ENCODE measurements at regions not wholly inside any gene's neighbourhood (a gene's known extent, or its start where the extent isn't known, plus 50 kb on each side); places are given as distances from the start of the nearest gene placed in this dataset.
"Not testable (repeated sequence)": the region's sequence is repeated elsewhere in the genome, so short reads cannot be mapped to it uniquely, and the experiment has no call there.

GRCh38 chr2:147327613-147328012 is 517.2 kb upstream of the ACVR2A start:
- DNase-seq: no peak
- H3K27me3 ChIP-seq (ENCODE audit: control insufficient read depth, insufficient read depth, low read length): no peaks in the 10 kb centered on the region

GRCh38 chr2:147325990-147326389 is 518.8 kb upstream of the ACVR2A start:
- Histone ChIP-seq H3K36me3 (replicated peaks; ENCODE audit: control insufficient read depth, insufficient read depth, low read length) (no peaks in the 10 kb centered on the region), H3K27me3 (ENCODE audit: control insufficient read depth, insufficient read depth, low read length) (no peaks in the 10 kb centered on the region), H3K4me3 (ENCODE audit: insufficient read depth, low read depth, low read length) (no peak overlapping the region)
- no peak for DNase-seq

More at GRCh38 chr2:147327613-147328012, 517.2 kb upstream of the ACVR2A start:
- no peak overlapping the region for H3K4me3 ChIP-seq (ENCODE audit: insufficient read depth, low read depth, low read length)
- no peaks in the 10 kb centered on the region for H3K36me3 ChIP-seq (replicated peaks; ENCODE audit: control insufficient read depth, insufficient read depth, low read length)

DNA sequence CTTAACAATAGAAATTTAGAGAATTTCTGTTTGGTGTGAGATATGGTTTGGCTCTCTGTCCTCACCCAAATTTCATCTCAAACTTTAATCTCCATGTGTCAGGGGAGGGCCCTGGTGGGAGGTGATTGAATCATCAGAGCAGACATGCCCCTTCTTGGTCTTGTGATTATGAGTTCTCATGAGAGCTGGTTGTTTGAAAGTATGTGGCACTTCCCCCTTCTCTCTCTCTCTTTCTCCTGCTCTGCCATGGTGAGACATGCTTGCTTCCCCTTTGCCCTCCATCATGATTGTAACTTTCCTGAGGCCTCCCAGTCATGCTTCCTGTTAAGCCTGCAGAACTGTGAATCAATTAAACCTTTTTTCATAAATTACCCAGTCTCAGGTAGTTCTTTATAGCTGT is 524.7 kb upstream of the ACVR2A start:
- DNase-seq: no peak
- Histone ChIP-seq H3K27me3 (ENCODE audit: control insufficient read depth, insufficient read depth, low read length) (no peaks in the 10 kb centered on the region), H3K36me3 (replicated peaks; ENCODE audit: control insufficient read depth, insufficient read depth, low read length) (no peaks in the 10 kb centered on the region), H3K4me3 (ENCODE audit: insufficient read depth, low read depth, low read length) (no peak overlapping the region)

GRCh38 chr2:147311058-147311430 is 533.8 kb upstream of the ACVR2A start:
- Histone ChIP-seq H3K27me3 (ENCODE audit: control insufficient read depth, insufficient read depth, low read length) (no peaks in the 10 kb centered on the region), H3K36me3 (replicated peaks; ENCODE audit: control insufficient read depth, insufficient read depth, low read length) (no peaks in the 10 kb centered on the region), H3K4me3 (ENCODE audit: insufficient read depth, low read depth, low read length) (no peak overlapping the region)
- DNase-seq: no peak

DNA sequence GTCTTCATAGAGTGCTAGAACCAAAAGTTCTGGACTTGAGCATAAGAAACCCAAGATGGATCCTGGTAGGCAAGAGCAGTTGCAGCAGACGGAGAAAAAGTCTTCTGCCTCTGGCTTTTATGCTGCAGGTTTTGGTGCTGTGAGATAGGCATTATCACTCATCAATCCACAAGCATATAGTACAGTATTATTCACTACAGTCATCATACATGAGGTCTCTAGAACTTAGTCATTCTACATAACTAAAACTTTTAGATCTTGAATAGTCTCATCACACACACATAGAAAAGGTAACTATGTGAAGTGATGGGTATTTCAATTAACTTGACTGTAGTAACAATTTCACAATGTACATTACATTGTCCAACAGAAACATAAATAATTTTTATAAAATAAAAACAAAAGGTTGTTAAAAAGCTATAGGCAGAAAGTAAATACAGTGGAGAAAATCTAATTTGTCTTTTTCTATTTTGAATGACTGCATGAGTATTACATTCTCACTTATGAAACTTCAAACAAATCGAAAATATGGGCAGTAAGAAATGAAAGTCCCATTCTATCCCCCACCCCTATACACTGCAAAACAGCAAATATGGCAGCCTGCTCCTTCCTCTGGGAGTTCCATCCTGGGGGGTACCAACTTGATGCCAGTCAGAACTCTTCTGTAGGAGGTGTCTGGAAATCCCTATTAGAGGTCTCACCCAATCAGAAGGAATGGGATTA is 534.3 kb upstream of the ACVR2A start:
- no peak for DNase-seq
- Histone ChIP-seq H3K27me3 (ENCODE audit: control insufficient read depth, insufficient read depth, low read length) (no peaks in the 10 kb centered on the region), H3K36me3 (replicated peaks; ENCODE audit: control insufficient read depth, insufficient read depth, low read length) (no peaks in the 10 kb centered on the region), H3K4me3 (ENCODE audit: insufficient read depth, low read depth, low read length) (no peak overlapping the region)

DNA sequence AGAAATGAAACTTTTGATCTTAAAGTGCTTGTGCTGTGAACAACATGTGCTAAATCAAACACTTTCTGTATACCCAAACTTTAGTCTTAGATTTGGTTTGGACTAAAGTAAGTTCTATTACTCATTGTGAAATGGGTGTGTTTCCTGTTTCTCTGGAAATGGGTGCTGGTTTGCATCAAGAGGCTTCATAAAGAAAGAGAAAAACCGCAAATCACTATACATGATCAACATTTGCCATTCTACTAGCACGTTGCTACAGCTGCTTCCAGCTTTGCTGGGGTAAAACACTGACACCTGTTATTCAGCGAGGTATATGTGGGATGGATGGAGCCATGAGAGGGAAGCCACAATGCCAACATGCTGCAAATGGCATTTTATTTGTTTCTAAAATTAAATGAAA is 547.0 kb upstream of the ACVR2A start:
- DNase-seq: no peak
- Histone ChIP-seq H3K27me3 (ENCODE audit: control insufficient read depth, insufficient read depth, low read length) (no peaks in the 10 kb centered on the region), H3K36me3 (replicated peaks; ENCODE audit: control insufficient read depth, insufficient read depth, low read length) (no peaks in the 10 kb centered on the region), H3K4me3 (ENCODE audit: insufficient read depth, low read depth, low read length) (no peak overlapping the region)

- H3K4me3 ChIP-seq (ENCODE audit: insufficient read depth, low read depth, low read length): no peak overlapping the region
- no peaks in the 10 kb centered on the region for H3K36me3 ChIP-seq (replicated peaks; ENCODE audit: control insufficient read depth, insufficient read depth, low read length)
- H3K27me3 ChIP-seq (ENCODE audit: control insufficient read depth, insufficient read depth, low read length): no peaks in the 10 kb centered on the region
- no peak for DNase-seq
Observed at GRCh38 chr2:147294825-147295392, 549.9 kb upstream of the ACVR2A start.

GRCh38 chr2:147293991-147294824 is 550.6 kb upstream of the ACVR2A start:
- Histone ChIP-seq H3K4me3 (ENCODE audit: insufficient read depth, low read depth, low read length) (no peak overlapping the region), H3K27me3 (ENCODE audit: control insufficient read depth, insufficient read depth, low read length) (no peaks in the 10 kb centered on the region)
- no peak for DNase-seq

GRCh38 chr2:147288131-147288530 is 556.7 kb upstream of the ACVR2A start:
- H3K36me3 ChIP-seq (replicated peaks; ENCODE audit: control insufficient read depth, insufficient read depth, low read length): no peaks in the 10 kb centered on the region
- no peak overlapping the region for H3K4me3 ChIP-seq (ENCODE audit: insufficient read depth, low read depth, low read length)
- DNase-seq: no peak
- H3K27me3 ChIP-seq (ENCODE audit: control insufficient read depth, insufficient read depth, low read length): no peaks in the 10 kb centered on the region

More at GRCh38 chr2:147293991-147294824, 550.6 kb upstream of the ACVR2A start:
- no peaks in the 10 kb centered on the region for H3K36me3 ChIP-seq (replicated peaks; ENCODE audit: control insufficient read depth, insufficient read depth, low read length)

DNA sequence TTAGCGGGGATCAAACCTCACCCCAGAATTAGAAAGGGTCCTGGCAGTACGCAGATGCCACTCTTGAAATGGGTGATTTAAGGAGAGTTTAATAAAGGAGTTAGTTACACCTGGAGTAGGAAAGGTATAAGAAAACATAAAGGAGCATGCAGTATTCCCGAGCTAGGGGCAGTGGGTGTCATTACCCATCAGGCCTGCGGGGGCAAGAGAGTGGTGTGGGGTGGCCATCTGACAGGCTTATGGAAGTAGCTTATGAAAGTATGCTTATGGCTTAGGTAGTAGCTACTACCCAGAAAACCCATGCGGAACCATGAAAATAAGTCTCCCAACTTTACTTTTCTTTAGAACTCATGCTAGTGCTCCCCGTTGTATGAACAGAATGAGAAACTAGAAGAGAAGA is 568.9 kb upstream of the ACVR2A start:
- DNase-seq: peak; percentile 18
- H3K36me3 ChIP-seq (replicated peaks; ENCODE audit: control insufficient read depth, insufficient read depth, low read length): no peaks in the 10 kb centered on the region
- H3K4me3 ChIP-seq (ENCODE audit: insufficient read depth, low read depth, low read length): no peak overlapping the region
- H3K27me3 ChIP-seq (ENCODE audit: control insufficient read depth, insufficient read depth, low read length): no peaks in the 10 kb centered on the region

DNA sequence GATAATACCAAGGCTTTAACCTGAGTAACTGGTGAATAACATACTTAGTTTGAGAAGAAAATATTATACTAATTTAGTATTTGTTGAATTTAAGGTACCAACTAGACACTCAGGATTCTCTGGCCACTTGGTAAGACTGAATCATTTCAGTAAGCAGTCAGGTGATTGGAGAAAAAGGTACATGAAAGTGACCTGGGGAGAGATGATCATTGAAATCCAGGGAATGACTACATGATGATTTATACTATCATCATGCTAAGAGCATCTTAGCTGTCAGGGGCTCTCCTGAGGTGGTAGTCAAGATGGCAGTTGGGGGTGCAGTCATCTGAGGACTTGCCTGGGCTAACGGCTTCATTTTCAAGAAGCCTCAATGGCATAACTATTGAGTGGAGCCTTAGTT is 571.2 kb upstream of the ACVR2A start:
- H3K4me3 ChIP-seq (ENCODE audit: insufficient read depth, low read depth, low read length): no peak overlapping the region
- H3K27me3 ChIP-seq (ENCODE audit: control insufficient read depth, insufficient read depth, low read length): no peaks in the 10 kb centered on the region
- DNase-seq: no peak
- H3K36me3 ChIP-seq (replicated peaks; ENCODE audit: control insufficient read depth, insufficient read depth, low read length): no peaks in the 10 kb centered on the region

DNA sequence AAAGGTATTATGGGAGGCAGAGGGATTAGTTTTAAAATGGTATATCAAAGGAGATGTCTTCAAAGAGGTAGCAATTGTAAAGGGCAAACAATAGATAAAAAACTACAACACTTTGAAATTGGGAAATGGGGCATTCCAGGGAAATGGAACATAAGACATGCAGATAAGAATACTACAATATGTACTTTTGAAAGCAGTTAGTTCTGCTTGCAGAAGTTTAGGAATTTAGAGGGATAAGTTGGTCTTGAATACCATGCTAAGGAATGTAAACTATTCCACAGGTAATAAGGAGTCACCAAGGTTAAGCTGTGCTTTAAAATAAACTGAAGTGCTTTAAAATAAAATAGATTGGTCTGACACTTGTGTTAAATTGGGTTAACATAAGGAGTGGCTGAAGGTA is 571.7 kb upstream of the ACVR2A start:
- Histone ChIP-seq H3K36me3 (replicated peaks; ENCODE audit: control insufficient read depth, insufficient read depth, low read length) (no peaks in the 10 kb centered on the region), H3K4me3 (ENCODE audit: insufficient read depth, low read depth, low read length) (no peak overlapping the region), H3K27me3 (ENCODE audit: control insufficient read depth, insufficient read depth, low read length) (no peaks in the 10 kb centered on the region)
- DNase-seq: no peak

DNA sequence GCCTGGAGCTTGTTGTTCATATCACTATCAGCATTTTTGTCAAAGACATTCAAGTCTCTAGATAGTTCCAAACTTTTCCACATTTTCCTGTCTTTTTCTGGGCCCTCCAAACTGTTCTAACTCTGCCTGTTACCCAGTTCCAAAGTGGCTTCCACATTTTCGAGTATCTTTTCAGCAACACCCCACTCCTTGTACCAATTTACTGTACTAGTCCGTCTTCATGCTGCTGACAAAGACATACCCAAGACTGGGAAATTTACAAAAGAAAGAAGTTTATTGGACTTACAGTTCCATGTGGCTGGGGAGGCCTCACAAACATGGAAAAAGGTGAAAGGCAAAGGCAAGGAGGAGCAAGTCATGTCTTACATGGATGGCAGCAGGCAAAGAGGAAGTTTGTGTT is 575.2 kb upstream of the ACVR2A start:
- H3K27me3 ChIP-seq (ENCODE audit: control insufficient read depth, insufficient read depth, low read length); H3K36me3 ChIP-seq (replicated peaks; ENCODE audit: control insufficient read depth, insufficient read depth, low read length); DNase-seq; H3K4me3 ChIP-seq (ENCODE audit: insufficient read depth, low read depth, low read length): not testable (repeated sequence)

GRCh38 chr2:147260241-147260640 is 584.6 kb upstream of the ACVR2A start:
- H3K27me3 ChIP-seq (ENCODE audit: control insufficient read depth, insufficient read depth, low read length): no peaks in the 10 kb centered on the region
- H3K36me3 ChIP-seq (replicated peaks; ENCODE audit: control insufficient read depth, insufficient read depth, low read length): no peaks in the 10 kb centered on the region
- DNase-seq: no peak
- H3K4me3 ChIP-seq (ENCODE audit: insufficient read depth, low read depth, low read length): no peak overlapping the region

GRCh38 chr2:147255812-147256211 is 589.0 kb upstream of the ACVR2A start:
- H3K27me3 ChIP-seq (ENCODE audit: control insufficient read depth, insufficient read depth, low read length): no peaks in the 10 kb centered on the region
- DNase-seq: no peak
- no peaks in the 10 kb centered on the region for H3K36me3 ChIP-seq (replicated peaks; ENCODE audit: control insufficient read depth, insufficient read depth, low read length)
- no peak overlapping the region for H3K4me3 ChIP-seq (ENCODE audit: insufficient read depth, low read depth, low read length)

All from H7 (cell line).